A549 (cell line): ENCODE measurements at regions not wholly inside any gene's neighbourhood (a gene's known extent, or its start where the extent isn't known, plus 50 kb on each side); places are given as distances from the start of the nearest gene placed in this dataset.

Experiments
- ATAC-seq, 2 experiments: fragments of 200-7000 bp in 1 of 2; fragments of >200 bp in 1 of 2; cut with Nextera tagmentation in 1 of 2; cut with Tn5 transposase in 1 of 2; 3 replicates each; pipeline versions ENCODE4 v1.8.0 to v1.9.1; 2018 to 2020; ENCODE audit warnings: mild to moderate bottlenecking in 1 of 2, moderate library complexity in 1 of 2
- CTCF ChIA-PET: fragments of 300-600 bp; sonication (Branson Sonifier 250); formaldehyde crosslinking; extraction: SDS; loops from one replicate; lab custom pipeline; 2021; ENCODE audit warnings: antibody characterized with exemption, inconsistent platforms; lab: Yijun Ruan, JAX
- POLR2A ChIA-PET: fragments of 350-600 bp; formaldehyde crosslinking; extraction: SDS; loops from one replicate; lab custom pipeline; 2021; ENCODE audit warnings: antibody characterized with exemption, inconsistent platforms; lab: Yijun Ruan, JAX
- DNase-seq, 2 experiments: peaks; one replicate each; pipeline versions ENCODE4 v3.0.0 to v3.0.0-alpha.2; 2011 to 2016; ENCODE audit warnings: low read depth in 1 of 2, low spot score in 1 of 2
- FAIRE-seq: peaks from 2 replicates; lab custom pipeline; 2011; peaks lifted over from hg19 to GRCh38; lab: Jason Lieb, UNC
- H3K27ac ChIP-seq, 2 experiments: fragments of >200 bp; sonication (Bioruptor Twin); formaldehyde crosslinking; 3 replicates each; pipeline ENCODE4 v1.5.1; 2016 to 2017
- H3K4me1 ChIP-seq: fragments of >200 bp; sonication (Bioruptor Twin); formaldehyde crosslinking; 3 replicates; pipeline ENCODE4 v1.6.1; 2016
- H3K4me2 ChIP-seq: fragments of >200 bp; sonication (Bioruptor Twin); formaldehyde crosslinking; 3 replicates; pipeline ENCODE4 v1.6.1; 2016
- H3K4me3 ChIP-seq: fragments of >200 bp; sonication (Bioruptor Twin); formaldehyde crosslinking; 3 replicates; pipeline ENCODE4 v1.5.1; 2016
- H3K9me3 ChIP-seq: fragments of >200 bp; sonication (Bioruptor Twin); formaldehyde crosslinking; 3 replicates; pipeline ENCODE4 v1.6.1; 2016
- CBX2 ChIP-seq: fragments of 200-600 bp; sonication (generic); IDR thresholded peaks from 2 replicates; pipeline ENCODE4 v1.6.1; 2016; ENCODE audit warnings: low read depth, mild to moderate bottlenecking, borderline replicate concordance
- CBX8 ChIP-seq: fragments of 200-600 bp; sonication (generic); IDR thresholded peaks from 2 replicates; pipeline ENCODE4 v1.6.1; 2016
- CHD2 ChIP-seq: fragments of 150-350 bp; IDR thresholded peaks from 2 replicates; pipeline ENCODE4 v1.6.1; 2014; ENCODE audit warnings: low read length; ENCODE audit not compliant: partially characterized antibody
- CHD4 ChIP-seq: fragments of 200-600 bp; sonication (generic); IDR thresholded peaks from 2 replicates; pipeline ENCODE4 v1.6.1; 2016; ENCODE audit warnings: antibody characterized with exemption, mild to moderate bottlenecking, borderline replicate concordance
- E2F6 ChIP-seq: IDR thresholded peaks from 2 replicates; pipeline ENCODE4 v1.6.1; 2012; ENCODE audit warnings: low read depth, borderline replicate concordance
- EHF ChIP-seq: fragments of 250-450 bp; sonication (Bioruptor Pico); IDR thresholded peaks from 2 replicates; pipeline ENCODE4 v1.5.0; 2020; ENCODE audit warnings: mild to moderate bottlenecking
- FOSL2 ChIP-seq, 2 experiments: fragments of 450-650 bp in 1 of 2; fragments of >200 bp in 1 of 2; sonication (Bioruptor Twin) in 1 of 2; formaldehyde crosslinking; IDR thresholded peaks; 2 replicates each; pipeline versions ENCODE4 v1.5.0 to v1.6.1; 2016 to 2020; ENCODE audit warnings: mild to moderate bottlenecking in 1 of 2, moderate library complexity in 1 of 2
- FOXS1 ChIP-seq: fragments of 250-450 bp; sonication (Bioruptor Pico); IDR thresholded peaks from 2 replicates; pipeline ENCODE4 v1.5.0; 2020; ENCODE audit warnings: mild to moderate bottlenecking, moderate library complexity
- GATA3 ChIP-seq: IDR thresholded peaks from 2 replicates; pipeline ENCODE4 v1.6.1; 2012; ENCODE audit warnings: borderline replicate concordance
- HDAC2 ChIP-seq: fragments of 200-600 bp; sonication (generic); IDR thresholded peaks from 2 replicates; pipeline ENCODE4 v1.6.1; 2016
- HEYL ChIP-seq: fragments of 250-450 bp; sonication (Bioruptor Pico); IDR thresholded peaks from 2 replicates; pipeline ENCODE4 v1.8.0; 2021; ENCODE audit warnings: mild to moderate bottlenecking, moderate library complexity
- JUN ChIP-seq, 2 experiments: fragments of >200 bp; sonication (Bioruptor Twin); formaldehyde crosslinking; IDR thresholded peaks; 2 replicates in 1 of 2; 3 replicates in 1 of 2; pipeline ENCODE4 v1.6.1; 2016 to 2017
- KDM1A ChIP-seq: fragments of 200-600 bp; sonication (generic); IDR thresholded peaks from 2 replicates; pipeline ENCODE4 v1.6.1; 2016; ENCODE audit warnings: low read depth, mild to moderate bottlenecking
- KDM5A ChIP-seq: fragments of 200-600 bp; sonication (generic); IDR thresholded peaks from 2 replicates; pipeline ENCODE4 v1.6.1; 2016; ENCODE audit warnings: antibody characterized with exemption, mild to moderate bottlenecking
- MAFK ChIP-seq: fragments of 450-650 bp; IDR thresholded peaks from 2 replicates; pipeline ENCODE4 v1.6.1; 2014; ENCODE audit not compliant: partially characterized antibody
- MAZ ChIP-seq: fragments of 150-350 bp; IDR thresholded peaks from 2 replicates; pipeline ENCODE4 v1.6.1; 2014; ENCODE audit warnings: antibody characterized with exemption, low read depth, low read length, borderline replicate concordance
- NPAS2 ChIP-seq: fragments of 250-450 bp; sonication (Bioruptor Pico); IDR thresholded peaks from 2 replicates; pipeline ENCODE4 v1.8.0; 2022; ENCODE audit warnings: mild to moderate bottlenecking, moderate library complexity, borderline replicate concordance
- PHF8 ChIP-seq: fragments of 200-600 bp; sonication (generic); IDR thresholded peaks from 2 replicates; pipeline ENCODE4 v1.6.1; 2016; ENCODE audit warnings: low read depth, mild to moderate bottlenecking, antibody characterized with exemption, moderate library complexity, borderline replicate concordance
- POLR2A ChIP-seq: IDR thresholded peaks from 2 replicates; pipeline ENCODE4 v1.6.1; 2012; ENCODE audit warnings: mild to moderate bottlenecking, low read length
- RARB ChIP-seq: fragments of 250-450 bp; sonication (Bioruptor Pico); IDR thresholded peaks from 2 replicates; pipeline ENCODE4 v1.8.0; 2021; ENCODE audit warnings: mild to moderate bottlenecking, moderate library complexity
- RCOR1 ChIP-seq: fragments of 150-350 bp; IDR thresholded peaks from 2 replicates; pipeline ENCODE4 v1.6.1; 2014; ENCODE audit warnings: antibody characterized with exemption, low read length, low read depth
- RNF2 ChIP-seq: fragments of 200-600 bp; sonication (generic); IDR thresholded peaks from 2 replicates; pipeline ENCODE4 v1.6.1; 2016; ENCODE audit warnings: low read depth, mild to moderate bottlenecking, antibody characterized with exemption, moderate library complexity, borderline replicate concordance
- SMC3 ChIP-seq: fragments of >200 bp; sonication (Bioruptor Twin); formaldehyde crosslinking; IDR thresholded peaks from 3 replicates; pipeline ENCODE4 v1.6.1; 2018; ENCODE audit warnings: inconsistent platforms
- SREBF2 ChIP-seq: fragments of 450-650 bp; IDR thresholded peaks from 2 replicates; pipeline ENCODE4 v1.6.1; 2014; ENCODE audit warnings: mild to moderate bottlenecking, moderate library complexity
- ZC3H11A ChIP-seq: fragments of 450-650 bp; IDR thresholded peaks from 2 replicates; pipeline ENCODE4 v1.6.1; 2014; ENCODE audit warnings: antibody characterized with exemption, mild to moderate bottlenecking
- ZNF302 ChIP-seq: fragments of 250-450 bp; sonication (Bioruptor Pico); IDR thresholded peaks from 2 replicates; pipeline ENCODE4 v1.9.0; 2021; ENCODE audit warnings: inconsistent platforms, mild to moderate bottlenecking, moderate library complexity
- ZSCAN20 ChIP-seq: fragments of 250-450 bp; sonication (Bioruptor Pico); IDR thresholded peaks from 2 replicates; pipeline ENCODE4 v1.8.0; 2022; ENCODE audit warnings: mild to moderate bottlenecking, moderate library complexity
- WGBS: methylation state at CpG from one replicate; pipeline ENCODE4 v1.1.6; 2017; ENCODE audit errors: missing lambda C conversion rate; 5-methylcytosine and 5-hydroxymethylcytosine counted together
- TF ChIP-seq, protein P1 (sequence below): IDR thresholded peaks from 2 replicates; pipeline ENCODE4 v1.6.1; 2012
- TF ChIP-seq, protein P2 (sequence below): fragments of 150-350 bp; IDR thresholded peaks from 2 replicates; pipeline ENCODE4 v1.6.1; 2014; ENCODE audit warnings: low read depth, mild to moderate bottlenecking, low read length

DNA sequence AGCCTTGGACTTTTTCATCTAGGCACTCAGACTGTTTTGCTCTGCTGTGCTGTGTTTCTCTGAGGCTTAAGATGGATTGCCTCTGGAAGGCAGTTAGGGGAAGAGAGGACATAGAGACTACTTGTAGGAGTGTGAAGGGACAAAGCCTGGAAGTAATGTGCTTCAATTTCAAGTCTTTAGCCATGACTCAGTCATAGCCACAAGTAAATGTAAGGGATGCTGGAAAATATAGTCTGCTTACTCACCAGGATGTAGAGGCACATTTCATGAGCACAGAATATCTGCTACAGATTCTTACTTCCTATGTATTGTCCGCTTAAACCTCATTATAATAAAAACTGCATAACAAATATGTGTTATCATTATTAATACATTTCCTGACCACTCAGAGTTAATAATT lies 794.3 kb upstream of the NOVA1 start:
- Histone ChIP-seq H3K4me1 (no peaks in the 10 kb centered on the region), H3K4me3 (no peak overlapping the region), H3K4me2 (no peak overlapping the region), H3K27ac (no peak overlapping the region), H3K9me3 (no peaks in the 10 kb centered on the region)
- no peak for FAIRE-seq
- TF ChIP-seq NPAS2 (CRISPR knock-in tag), result no peak
- no peak for TF ChIP-seq CBX2
- no peak for TF ChIP-seq KDM1A
- no peak for TF ChIP-seq RCOR1
- no peak for TF ChIP-seq JUN (IDR thresholded peaks at IDR 0.05)
- no peak for TF ChIP-seq E2F6
- no peak for TF ChIP-seq RARB
- TF ChIP-seq CHD2, result no peak
- TF ChIP-seq, protein P1, sequence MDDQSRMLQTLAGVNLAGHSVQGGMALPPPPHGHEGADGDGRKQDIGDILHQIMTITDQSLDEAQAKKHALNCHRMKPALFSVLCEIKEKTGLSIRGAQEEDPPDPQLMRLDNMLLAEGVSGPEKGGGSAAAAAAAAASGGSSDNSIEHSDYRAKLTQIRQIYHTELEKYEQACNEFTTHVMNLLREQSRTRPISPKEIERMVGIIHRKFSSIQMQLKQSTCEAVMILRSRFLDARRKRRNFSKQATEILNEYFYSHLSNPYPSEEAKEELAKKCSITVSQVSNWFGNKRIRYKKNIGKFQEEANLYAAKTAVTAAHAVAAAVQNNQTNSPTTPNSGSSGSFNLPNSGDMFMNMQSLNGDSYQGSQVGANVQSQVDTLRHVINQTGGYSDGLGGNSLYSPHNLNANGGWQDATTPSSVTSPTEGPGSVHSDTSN, result no peak
- TF ChIP-seq CBX8, result no peak
- TF ChIP-seq, protein P2, sequence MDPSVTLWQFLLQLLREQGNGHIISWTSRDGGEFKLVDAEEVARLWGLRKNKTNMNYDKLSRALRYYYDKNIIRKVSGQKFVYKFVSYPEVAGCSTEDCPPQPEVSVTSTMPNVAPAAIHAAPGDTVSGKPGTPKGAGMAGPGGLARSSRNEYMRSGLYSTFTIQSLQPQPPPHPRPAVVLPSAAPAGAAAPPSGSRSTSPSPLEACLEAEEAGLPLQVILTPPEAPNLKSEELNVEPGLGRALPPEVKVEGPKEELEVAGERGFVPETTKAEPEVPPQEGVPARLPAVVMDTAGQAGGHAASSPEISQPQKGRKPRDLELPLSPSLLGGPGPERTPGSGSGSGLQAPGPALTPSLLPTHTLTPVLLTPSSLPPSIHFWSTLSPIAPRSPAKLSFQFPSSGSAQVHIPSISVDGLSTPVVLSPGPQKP, result no peak
- TF ChIP-seq SREBF2, result no peak
- no peak for TF ChIP-seq KDM5A
- no peak for TF ChIP-seq FOXS1
- TF ChIP-seq POLR2A, result no peak
- TF ChIP-seq SMC3, result no peak
- no peak for TF ChIP-seq PHF8
- TF ChIP-seq MAZ, result no peak
- TF ChIP-seq HDAC2, result no peak
- CTCF ChIA-PET, result no interaction called here
- POLR2A ChIA-PET, result no interaction called here
- 67% methylated on average over 1 of the region's 1 CpG for WGBS
- no peak for DNase-seq
- ATAC-seq, result no peak

DNA sequence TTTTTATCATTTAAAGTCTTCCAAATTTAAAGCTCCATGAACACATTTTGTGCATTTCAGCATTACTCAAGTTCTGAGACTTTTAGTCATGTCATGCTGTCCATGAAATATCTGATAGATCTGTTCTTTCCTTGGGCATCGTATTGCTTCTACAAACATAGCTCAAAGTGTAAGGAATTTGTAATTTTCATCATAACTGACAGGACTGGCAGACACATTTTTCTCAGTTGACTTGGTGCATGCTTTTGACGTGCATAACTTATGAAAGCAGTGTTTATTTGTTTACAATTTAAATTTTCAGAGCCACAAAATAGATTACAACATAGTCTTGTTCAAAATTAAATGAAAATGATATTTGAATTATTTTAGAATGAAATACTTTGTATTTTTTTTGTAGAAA lies 812.1 kb upstream of the NOVA1 start:
- H3K4me1 ChIP-seq, result no peaks in the 10 kb centered on the region
- H3K27ac ChIP-seq, result no peak overlapping the region
- no peak for TF ChIP-seq ZSCAN20
- ATAC-seq (no peak), FAIRE-seq (no peak), DNase-seq (no peak)
- ChIA-PET CTCF (no interaction called here), POLR2A (no interaction called here)
- WGBS, result 13% methylated on average over 2 of the region's 2 CpGs
- no peak overlapping the region for H3K4me3 ChIP-seq
- no peaks in the 10 kb centered on the region for H3K9me3 ChIP-seq
- no peak overlapping the region for H3K4me2 ChIP-seq

- Histone ChIP-seq H3K4me3 (no peak overlapping the region), H3K4me2 (no peak overlapping the region), H3K9me3 (no peaks in the 10 kb centered on the region), H3K27ac (no peak overlapping the region), H3K4me1 (no peaks in the 10 kb centered on the region)
- no peak for ATAC-seq
- no peak for FAIRE-seq
- no peak for TF ChIP-seq CHD4
- no peak for TF ChIP-seq ZSCAN20
- TF ChIP-seq ZC3H11A, result no peak
- TF ChIP-seq ZNF302 (CRISPR knock-in tag), result no peak
- no peak for TF ChIP-seq KDM1A
- TF ChIP-seq GATA3, result no peak
- TF ChIP-seq FOXS1, result no peak
- TF ChIP-seq RCOR1, result no peak
- TF ChIP-seq MAFK, result no peak
- no peak for TF ChIP-seq FOSL2 (IDR thresholded peaks at IDR 0.05)
- TF ChIP-seq FOSL2 (CRISPR knock-in tag; IDR thresholded peaks at IDR 0.05), result no peak
- TF ChIP-seq EHF (CRISPR knock-in tag), result no peak
- no peak for TF ChIP-seq HEYL (CRISPR knock-in tag)
- TF ChIP-seq RNF2, result no peak
- POLR2A ChIA-PET, result no interaction called here
- 23% methylated on average over 1 of the region's 1 CpG for WGBS
- CTCF ChIA-PET, result no interaction called here
- no peak for DNase-seq
Observed at GRCh38 chr14:27410981-27411380, 813.1 kb upstream of the NOVA1 start.
